K562 (cell line): ENCODE measurements at regions not wholly inside any gene's neighbourhood (a gene's known extent, or its start where the extent isn't known, plus 50 kb on each side); places are given as distances from the start of the nearest gene placed in this dataset.
A peak's percentile ranks its signal among the peaks of the same experiment; 100 is the strongest.

Experiments used
- ATAC-seq: fragments of 200-7000 bp; cut with Tn5 transposase; 3 replicates; pipeline ENCODE4 v1.9.1; 2020; ENCODE audit warnings: moderate library complexity
- BruUV-seq: library from RNA; stranded (reverse); fragments of 400-500 nt; replicated peaks from 2 replicates; lab custom pipeline; 2021; lab: Mats Ljungman, UMichigan
- CTCF ChIA-PET: fragments of 300-600 bp; formaldehyde crosslinking; extraction: SDS; loops from one replicate; lab custom pipeline; 2021; ENCODE audit warnings: low intra/inter-chr PET ratio; lab: Yijun Ruan, JAX
- POLR2A ChIA-PET: fragments of 300-600, 350-650 bp; sonication (Branson Sonifier 250); formaldehyde crosslinking; extraction: SDS; loops from one replicate; lab custom pipeline; 2021; ENCODE audit warnings: antibody characterized with exemption, inconsistent platforms; lab: Yijun Ruan, JAX
- DNase-seq, 4 experiments: peaks; one replicate each; pipeline versions ENCODE4 v3.0.0 to v3.0.0-alpha.2; 2011 to 2018; ENCODE audit warnings: low spot score in 3 of 4, mixed read lengths in 3 of 4; ENCODE audit errors: extremely low read depth in 1 of 4
- FAIRE-seq: peaks from 2 replicates; lab custom pipeline; 2011; peaks lifted over from hg19 to GRCh38; lab: Jason Lieb, UNC
- H2AFZ ChIP-seq: 2 replicates; pipeline ENCODE4 v1.6.0; 2011; ENCODE audit warnings: low read depth, low read length, control low read depth, inconsistent platforms
- H3K27ac ChIP-seq: fragments of 200-600 bp; 3 replicates; pipeline ENCODE4 v1.8.0; 2011; ENCODE audit warnings: low read depth, mild to moderate bottlenecking, control low read depth, inconsistent platforms, low read length, moderate library complexity, mixed read lengths; ENCODE audit errors: extremely low read depth
- H3K27me3 ChIP-seq, 2 experiments: fragments of 300-600 bp in 1 of 2; 2 replicates in 1 of 2; 3 replicates in 1 of 2; pipeline versions ENCODE4 v1.6.0 to v1.8.0; 2011; ENCODE audit warnings: inconsistent platforms in 2 of 2, low read length in 2 of 2, mild to moderate bottlenecking in 1 of 2, mixed read lengths in 1 of 2, moderate library complexity in 1 of 2; ENCODE audit not compliant: control insufficient read depth in 2 of 2, insufficient read depth in 2 of 2
- H3K36me3 ChIP-seq: fragments of 300-600 bp; 3 replicates; pipeline ENCODE4 v1.8.0; 2011; ENCODE audit warnings: mild to moderate bottlenecking, low read length, inconsistent platforms; ENCODE audit not compliant: control insufficient read depth, insufficient read depth
- H3K4me1 ChIP-seq, 2 experiments: fragments of 200-600 bp in 1 of 2; replicated peaks in 1 of 2; 2 replicates in 1 of 2; 3 replicates in 1 of 2; pipeline versions ENCODE4 v1.5.1 to v1.8.0; 2011; ENCODE audit warnings: inconsistent platforms in 2 of 2, low read length in 2 of 2, mild to moderate bottlenecking in 1 of 2, mixed read lengths in 1 of 2, moderate library complexity in 1 of 2; ENCODE audit not compliant: control insufficient read depth in 2 of 2, insufficient read depth in 2 of 2
- H3K4me2 ChIP-seq: 2 replicates; pipeline ENCODE4 v1.6.1; 2011; ENCODE audit warnings: low read length, control low read depth, inconsistent platforms, mixed read lengths; ENCODE audit not compliant: insufficient read depth
- H3K4me3 ChIP-seq: fragments of 200-600 bp; sonication (generic), shearing (Covaris generic); 2 replicates; pipeline ENCODE4 v1.5.1; 2016; ENCODE audit warnings: control low read depth, inconsistent platforms
- H3K79me2 ChIP-seq: fragments of 200-600 bp; 3 replicates; pipeline ENCODE4 v1.8.0; 2011; ENCODE audit warnings: low read length, inconsistent platforms; ENCODE audit not compliant: control insufficient read depth, insufficient read depth
- H3K9ac ChIP-seq, 2 experiments: 2 replicates each; pipeline versions ENCODE4 v1.6.0 to v1.6.1; 2011; ENCODE audit warnings: low read depth in 2 of 2, low read length in 2 of 2, control low read depth in 1 of 2, inconsistent platforms in 1 of 2, mild to moderate bottlenecking in 1 of 2, mixed read lengths in 1 of 2; ENCODE audit not compliant: insufficient read depth in 1 of 2
- H3K9me1 ChIP-seq: one replicate; pipeline ENCODE4 v1.6.0; 2011; ENCODE audit warnings: inconsistent platforms, mild to moderate bottlenecking, low read length, moderate library complexity; ENCODE audit not compliant: control insufficient read depth, insufficient read depth
- H3K9me3 ChIP-seq: replicated peaks from 2 replicates; pipeline ENCODE4 v1.5.1; 2011; ENCODE audit warnings: low read depth, low read length, inconsistent platforms; ENCODE audit not compliant: control insufficient read depth, insufficient read depth
- H4K20me1 ChIP-seq: replicated peaks from 2 replicates; pipeline ENCODE4 v1.6.1; 2011; ENCODE audit warnings: low read length, inconsistent platforms, mixed read lengths; ENCODE audit not compliant: control insufficient read depth, insufficient read depth
- CREB3L1 ChIP-seq: fragments of 450-650 bp; IDR thresholded peaks from 2 replicates; pipeline ENCODE4 v1.6.1; 2014; ENCODE audit warnings: low read depth, mild to moderate bottlenecking, moderate library complexity, borderline replicate concordance
- NFIC ChIP-seq: fragments of 450-650 bp; IDR thresholded peaks from 2 replicates; pipeline ENCODE4 v1.6.1; 2017; ENCODE audit warnings: mild to moderate bottlenecking, inconsistent platforms
- NFIX ChIP-seq: fragments of 250-450 bp; sonication (Bioruptor Pico); IDR thresholded peaks from 2 replicates; pipeline ENCODE4 v1.4.0; 2020; ENCODE audit warnings: low read depth, mild to moderate bottlenecking, moderate library complexity
- RB1 ChIP-seq: fragments of 450-650 bp; IDR thresholded peaks from 2 replicates; pipeline ENCODE4 v1.6.1; 2017; ENCODE audit warnings: low read depth, mild to moderate bottlenecking
- RCOR1 ChIP-seq, 2 experiments: IDR thresholded peaks; 2 replicates each; pipeline ENCODE4 v1.6.1; 2012; ENCODE audit warnings: low read depth in 2 of 2, low read length in 2 of 2, borderline replicate concordance in 1 of 2, improper control_type of control experiment in 1 of 2
- SMARCA4 ChIP-seq: fragments of 450-650 bp; IDR thresholded peaks from 2 replicates; pipeline ENCODE4 v1.6.1; 2016
- TOE1 ChIP-seq, 2 experiments: fragments of 450-650 bp in 1 of 2; sonication (generic) in 1 of 2; formaldehyde crosslinking in 1 of 2; IDR thresholded peaks; 2 replicates each; pipeline versions ENCODE4 v1.7.1 to v1.8.0; 2016 to 2022; ENCODE audit warnings: borderline replicate concordance in 2 of 2, mild to moderate bottlenecking in 2 of 2, antibody characterized with exemption in 1 of 2, inconsistent platforms in 1 of 2, low read depth in 1 of 2, missing genetic modification reagents in 1 of 2, moderate library complexity in 1 of 2
- ZKSCAN1 ChIP-seq: fragments of 150-350 bp; IDR thresholded peaks from 2 replicates; pipeline ENCODE4 v1.6.1; 2016; ENCODE audit warnings: low read depth, low read length
- ZNF318 ChIP-seq, 2 experiments: fragments of 450-650 bp; IDR thresholded peaks; 2 replicates each; pipeline ENCODE4 v1.6.1; 2016; ENCODE audit warnings: mild to moderate bottlenecking in 2 of 2, borderline replicate concordance in 1 of 2, low read depth in 1 of 2, moderate library complexity in 1 of 2
- in situ Hi-C: fragments of 300-500 bp; cut with MboI; formaldehyde crosslinking; loops from 4 replicates; pipeline ENCODE4 v1.15.0; 2018; ENCODE audit warnings: inconsistent platforms, mixed read lengths
- intact Hi-C: fragments of 100-400 bp; cut with micrococcal nuclease; formaldehyde crosslinking; loops from 2 replicates; pipeline ENCODE4 v1.14.2; 2022

GRCh38 chr7:19327018-19327417 is 181.8 kb upstream of the FERD3L start:
- Histone ChIP-seq H3K4me2 (no peak overlapping the region), H3K4me3 (no peak overlapping the region), H3K27ac (no peak overlapping the region), H2AFZ (no peak overlapping the region), H4K20me1 (no peaks in the 10 kb centered on the region), H3K36me3 (no peaks in the 10 kb centered on the region), H3K27me3 (no peaks in the 10 kb centered on the region), H3K9ac (no peak overlapping the region), H3K4me1 (no peaks in the 10 kb centered on the region), H3K79me2 (no peaks in the 10 kb centered on the region), H3K9me3 (peaks cover 2% of the 10 kb centered on the region; the same call in 1 of the 2 replicates), H3K9me1 (no peaks in the 10 kb centered on the region)
- intact Hi-C loops (no loop called here), in situ Hi-C loops (no loop called here)
- ChIA-PET CTCF (no interaction called here), POLR2A (no interaction called here)
- DNase-seq (no peak), ATAC-seq (no peak), FAIRE-seq (no peak)
- no TSS peak for BruUV-seq
- TF ChIP-seq NFIC: peak; percentile 54; the same call in 1 of the 2 replicates
- TF ChIP-seq TOE1 (IDR thresholded peaks at IDR 0.05; ENCODE audit: borderline replicate concordance): no peak
- no peak for TF ChIP-seq TOE1 (CRISPR knock-in tag; IDR thresholded peaks at IDR 0.05; ENCODE audit: borderline replicate concordance, low read depth)
- TF ChIP-seq RB1: no peak
- TF ChIP-seq SMARCA4: no peak
- TF ChIP-seq RCOR1 (IDR thresholded peaks at IDR 0.05; ENCODE audit: borderline replicate concordance in 1 of 2, low read depth in 2 of 2, low read length in 2 of 2): no peak
- TF ChIP-seq ZKSCAN1: no peak
- peak; percentile 51 for TF ChIP-seq NFIX (CRISPR knock-in tag)
- no peak for TF ChIP-seq ZNF318 (IDR thresholded peaks at IDR 0.05; ENCODE audit: borderline replicate concordance in 1 of 2, low read depth in 1 of 2)
- no peak for TF ChIP-seq CREB3L1
